ENCODE measurements at regions not wholly inside any gene's neighbourhood (a gene's known extent, or its start where the extent isn't known, plus 50 kb on each side); places are given as distances from the start of the nearest gene placed in this dataset.

GRCh38 chr6:169165561-169166300 lies 87.9 kb downstream of the THBS2 start:
- no peak for DNase-seq

GRCh38 chr6:169164986-169165385 lies 88.7 kb downstream of the THBS2 start:
- no peak for DNase-seq

GRCh38 chr6:169164451-169164850 lies 89.2 kb downstream of the THBS2 start:
- no peak for DNase-seq

- DNase-seq: no peak
Measured at GRCh38 chr6:169163411-169163901, 90.2 kb downstream of the THBS2 start.

GRCh38 chr6:169162752-169163407 lies 90.8 kb downstream of the THBS2 start:
- no peak for DNase-seq

- DNase-seq: no peak
Measured at GRCh38 chr6:169162249-169162648, 91.4 kb downstream of the THBS2 start.

- DNase-seq: no peak
Measured at GRCh38 chr6:169161572-169162167, 92.0 kb downstream of the THBS2 start.

- DNase-seq: no peak
Measured at GRCh38 chr6:169160855-169161560, 92.6 kb downstream of the THBS2 start.

- DNase-seq: no peak
Measured at GRCh38 chr6:169160091-169160854, 93.4 kb downstream of the THBS2 start.

- DNase-seq: no peak
Measured at GRCh38 chr6:169159331-169159730, 94.3 kb downstream of the THBS2 start.

GRCh38 chr6:169158691-169159090 lies 95.0 kb downstream of the THBS2 start:
- no peak for DNase-seq

GRCh38 chr6:169158174-169158573 lies 95.5 kb downstream of the THBS2 start:
- no peak for DNase-seq

- DNase-seq: no peak
Measured at GRCh38 chr6:169157197-169158148, 96.2 kb downstream of the THBS2 start.

GRCh38 chr6:169156793-169157147 lies 96.9 kb downstream of the THBS2 start:
- DNase-seq: no peak

GRCh38 chr6:169156108-169156792 lies 97.4 kb downstream of the THBS2 start:
- no peak for DNase-seq

- no peak for DNase-seq
Measured at GRCh38 chr6:169155481-169155880, 98.2 kb downstream of the THBS2 start.

GRCh38 chr6:169153401-169153800 lies 100.2 kb downstream of the THBS2 start:
- no peak for DNase-seq

GRCh38 chr6:169146521-169146920 lies 107.1 kb downstream of the THBS2 start:
- no peak for DNase-seq

- no peak for DNase-seq
Measured at GRCh38 chr6:169145991-169146501, 107.6 kb downstream of the THBS2 start.

- no peak for DNase-seq
Measured at GRCh38 chr6:169145496-169145895, 108.2 kb downstream of the THBS2 start.

GRCh38 chr6:169144356-169144755 lies 109.3 kb downstream of the THBS2 start:
- no peak for DNase-seq
